ENCODE measurements at regions not wholly inside any gene's neighbourhood (a gene's known extent, or its start where the extent isn't known, plus 50 kb on each side); places are given as distances from the start of the nearest gene placed in this dataset.
A peak's percentile ranks its signal among the peaks of the same experiment; 100 is the strongest.

GRCh38 chr1:34405266-34405959 is 228.7 kb downstream of the C1orf94 start:
- peak in 1 of 2 donors; percentile 8 for DNase-seq (ENCODE audit: low spot score in 2 of 2)
- H3K4me3 ChIP-seq (ENCODE audit: low read depth, poor library complexity, severe bottlenecking) = no peak overlapping the region
- intact Hi-C loops (cut with DNase I; ENCODE audit: low total_unique reads) = no loop called here
- 65 to 80% methylated on average over 2 of the region's 2 CpGs for WGBS, 2 donors
- TF ChIP-seq POLR2A (IDR thresholded peaks at IDR 0.05) (no peak), CTCF (IDR thresholded peaks at IDR 0.05) (no peak)

- H3K4me3 ChIP-seq (ENCODE audit: low read depth, poor library complexity, severe bottlenecking) = no peak overlapping the region
- no peak for TF ChIP-seq CTCF (IDR thresholded peaks at IDR 0.05)
- TF ChIP-seq POLR2A (IDR thresholded peaks at IDR 0.05) = no peak
- intact Hi-C loops (cut with DNase I; ENCODE audit: low total_unique reads) = no loop called here
- WGBS, 2 donors = 39 to 41% methylated on average over 5 of the region's 5 CpGs
- no peak for DNase-seq (ENCODE audit: low spot score in 2 of 2)
These were observed 229.7 kb downstream of the C1orf94 start for GRCh38 chr1:34406377-34406776.

- intact Hi-C loops (cut with DNase I; ENCODE audit: low total_unique reads) = no loop called here
- no peak for TF ChIP-seq POLR2A (IDR thresholded peaks at IDR 0.05)
- no peak for TF ChIP-seq CTCF (IDR thresholded peaks at IDR 0.05)
- H3K4me3 ChIP-seq (ENCODE audit: low read depth, poor library complexity, severe bottlenecking) = no peak overlapping the region
- WGBS, 2 donors = 26 to 33% methylated on average over 9 of the region's 9 CpGs
- DNase-seq (ENCODE audit: low spot score in 2 of 2) = no peak
These were observed 230.3 kb downstream of the C1orf94 start for GRCh38 chr1:34406833-34407539.

GRCh38 chr1:34408011-34408410 is 231.3 kb downstream of the C1orf94 start:
- TF ChIP-seq POLR2A (IDR thresholded peaks at IDR 0.05) = no peak
- TF ChIP-seq CTCF (IDR thresholded peaks at IDR 0.05) = no peak
- 39 to 42% methylated on average over 4 of the region's 4 CpGs for WGBS, 2 donors
- peak in 1 of 2 donors; percentile 66 for DNase-seq (ENCODE audit: low spot score in 2 of 2)
- intact Hi-C loops (cut with DNase I; ENCODE audit: low total_unique reads) = no loop called here
- H3K4me3 ChIP-seq (ENCODE audit: low read depth, poor library complexity, severe bottlenecking) = no peak overlapping the region

GRCh38 chr1:34409689-34410229 is 233.1 kb downstream of the C1orf94 start:
- no peak overlapping the region for H3K4me3 ChIP-seq (ENCODE audit: low read depth, poor library complexity, severe bottlenecking)
- intact Hi-C loops (cut with DNase I; ENCODE audit: low total_unique reads) = no loop called here
- no peak for TF ChIP-seq POLR2A (IDR thresholded peaks at IDR 0.05)
- TF ChIP-seq CTCF (IDR thresholded peaks at IDR 0.05) = no peak
- WGBS, 2 donors = 91 to 93% methylated on average over 6 of the region's 6 CpGs
- DNase-seq (ENCODE audit: low spot score in 2 of 2) = peak in 1 of 2 donors; percentile 76

Measured in lower leg skin (tissue), 4 donors.